HEK293T (cell line): ENCODE measurements at regions not wholly inside any gene's neighbourhood (a gene's known extent, or its start where the extent isn't known, plus 50 kb on each side); places are given as distances from the start of the nearest gene placed in this dataset.

Experiments
- ARNT ChIP-seq: fragments of 450-650 bp; IDR thresholded peaks from 2 replicates; pipeline ENCODE4 v1.6.1; 2017; ENCODE audit warnings: mild to moderate bottlenecking
- BHLHE40 ChIP-seq: fragments of 450-650 bp; IDR thresholded peaks from 2 replicates; pipeline ENCODE4 v1.6.1; 2016; ENCODE audit warnings: mild to moderate bottlenecking, moderate library complexity, borderline replicate concordance
- CTBP1 ChIP-seq: fragments of 450-650 bp; IDR thresholded peaks from 2 replicates; pipeline ENCODE4 v1.6.1; 2016; ENCODE audit warnings: borderline replicate concordance
- FOXA1 ChIP-seq: fragments of 450-650 bp; IDR thresholded peaks from 2 replicates; pipeline ENCODE4 v1.6.1; 2016; ENCODE audit warnings: mild to moderate bottlenecking
- FOXK2 ChIP-seq: fragments of 450-650 bp; IDR thresholded peaks from 2 replicates; pipeline ENCODE4 v1.6.1; 2016; ENCODE audit warnings: mild to moderate bottlenecking
- FOXM1 ChIP-seq: fragments of 450-650 bp; IDR thresholded peaks from 2 replicates; pipeline ENCODE4 v1.6.1; 2017; ENCODE audit warnings: mild to moderate bottlenecking, borderline replicate concordance
- HDGF ChIP-seq: fragments of 450-650 bp; IDR thresholded peaks from 2 replicates; pipeline ENCODE4 v1.6.1; 2017; ENCODE audit warnings: antibody characterized with exemption, borderline replicate concordance
- LEF1 ChIP-seq: fragments of 450-650 bp; IDR thresholded peaks from 2 replicates; pipeline ENCODE4 v1.6.1; 2017; ENCODE audit warnings: mild to moderate bottlenecking, borderline replicate concordance
- NFRKB ChIP-seq: fragments of 450-650 bp; IDR thresholded peaks from 2 replicates; pipeline ENCODE4 v1.6.1; 2016; ENCODE audit warnings: mild to moderate bottlenecking, moderate library complexity
- SP1 ChIP-seq: fragments of 450-650 bp; IDR thresholded peaks from 2 replicates; pipeline ENCODE4 v1.6.1; 2017
- TARDBP ChIP-seq: fragments of 450-650 bp; IDR thresholded peaks from 2 replicates; pipeline ENCODE4 v1.6.1; 2016
- ZNF384 ChIP-seq: fragments of 450-650 bp; IDR thresholded peaks from 2 replicates; pipeline ENCODE4 v1.6.1; 2016

- TF ChIP-seq ZNF384 (no peak), SP1 (no peak), BHLHE40 (no peak), HDGF (no peak), CTBP1 (no peak), FOXK2 (no peak), NFRKB (no peak), FOXM1 (no peak), TARDBP (no peak), ARNT (no peak), FOXA1 (no peak), LEF1 (no peak)
These were observed 711.0 kb upstream of the CTNND2 start for GRCh38 chr5:12615141-12615820.
